ENCODE measurements at regions not wholly inside any gene's neighbourhood (a gene's known extent, or its start where the extent isn't known, plus 50 kb on each side); places are given as distances from the start of the nearest gene placed in this dataset.

GRCh38 chr14:84410344-84410743, 1119.6 kb upstream of the FLRT2 start (continued):
- TF ChIP-seq ZNF532 (CRISPR knock-in tag; IDR thresholded peaks at IDR 0.05; ENCODE audit: borderline replicate concordance): no peak
- no peak for TF ChIP-seq FOXP1 (CRISPR knock-in tag; IDR thresholded peaks at IDR 0.05; ENCODE audit: borderline replicate concordance)
- TF ChIP-seq ZNF219 (CRISPR knock-in tag; IDR thresholded peaks at IDR 0.05; ENCODE audit: borderline replicate concordance): no peak
- TF ChIP-seq TCF7 (CRISPR knock-in tag; IDR thresholded peaks at IDR 0.05; ENCODE audit: low read depth): no peak
- TF ChIP-seq MLX (CRISPR knock-in tag; IDR thresholded peaks at IDR 0.05): no peak
- TF ChIP-seq GTF2I (CRISPR knock-in tag; conservative IDR thresholded peaks at IDR 0.05): no peak
- TF ChIP-seq FOXK1 (CRISPR knock-in tag; IDR thresholded peaks at IDR 0.05): no peak
- TF ChIP-seq CBFB (CRISPR knock-in tag; IDR thresholded peaks at IDR 0.05; ENCODE audit: low read depth): no peak
- TF ChIP-seq SMAD4 (CRISPR knock-in tag; IDR thresholded peaks at IDR 0.05): no peak
- TF ChIP-seq, protein P1, sequence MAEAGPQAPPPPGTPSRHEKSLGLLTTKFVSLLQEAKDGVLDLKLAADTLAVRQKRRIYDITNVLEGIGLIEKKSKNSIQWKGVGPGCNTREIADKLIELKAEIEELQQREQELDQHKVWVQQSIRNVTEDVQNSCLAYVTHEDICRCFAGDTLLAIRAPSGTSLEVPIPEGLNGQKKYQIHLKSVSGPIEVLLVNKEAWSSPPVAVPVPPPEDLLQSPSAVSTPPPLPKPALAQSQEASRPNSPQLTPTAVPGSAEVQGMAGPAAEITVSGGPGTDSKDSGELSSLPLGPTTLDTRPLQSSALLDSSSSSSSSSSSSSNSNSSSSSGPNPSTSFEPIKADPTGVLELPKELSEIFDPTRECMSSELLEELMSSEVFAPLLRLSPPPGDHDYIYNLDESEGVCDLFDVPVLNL (CRISPR knock-in tag; IDR thresholded peaks at IDR 0.05; ENCODE audit: borderline replicate concordance, low read depth): no peak
- TF ChIP-seq ATF1 (CRISPR knock-in tag; IDR thresholded peaks at IDR 0.05): no peak
- TF ChIP-seq ZMAT4 (CRISPR knock-in tag; IDR thresholded peaks at IDR 0.05): no peak
- TF ChIP-seq, protein P2, sequence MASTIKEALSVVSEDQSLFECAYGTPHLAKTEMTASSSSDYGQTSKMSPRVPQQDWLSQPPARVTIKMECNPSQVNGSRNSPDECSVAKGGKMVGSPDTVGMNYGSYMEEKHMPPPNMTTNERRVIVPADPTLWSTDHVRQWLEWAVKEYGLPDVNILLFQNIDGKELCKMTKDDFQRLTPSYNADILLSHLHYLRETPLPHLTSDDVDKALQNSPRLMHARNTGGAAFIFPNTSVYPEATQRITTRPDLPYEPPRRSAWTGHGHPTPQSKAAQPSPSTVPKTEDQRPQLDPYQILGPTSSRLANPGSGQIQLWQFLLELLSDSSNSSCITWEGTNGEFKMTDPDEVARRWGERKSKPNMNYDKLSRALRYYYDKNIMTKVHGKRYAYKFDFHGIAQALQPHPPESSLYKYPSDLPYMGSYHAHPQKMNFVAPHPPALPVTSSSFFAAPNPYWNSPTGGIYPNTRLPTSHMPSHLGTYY (CRISPR knock-in tag; IDR thresholded peaks at IDR 0.05): no peak

GRCh38 chr14:84420221-84420620, 1109.7 kb upstream of the FLRT2 start:
- Mint-ChIP-seq H3K27ac (no peak overlapping the region), H3K27me3 (ENCODE audit: low read depth) (no peaks in the 10 kb centered on the region), H3K4me1 (peaks cover 8% of the 10 kb centered on the region), H3K36me3 (no peaks in the 10 kb centered on the region), H3K9me3 (no peaks in the 10 kb centered on the region), H3K4me3 (no peak overlapping the region)
- ATAC-seq (no peak), DNase-seq (ENCODE audit: low spot score) (no peak)
- CTCF ChIA-PET: no interaction called here
- no peak for TF ChIP-seq NFATC4 (CRISPR knock-in tag; IDR thresholded peaks at IDR 0.05)
- no peak for TF ChIP-seq ATF1 (CRISPR knock-in tag; IDR thresholded peaks at IDR 0.05)
- TF ChIP-seq MLX (CRISPR knock-in tag; IDR thresholded peaks at IDR 0.05): no peak
- TF ChIP-seq ZNF532 (CRISPR knock-in tag; IDR thresholded peaks at IDR 0.05; ENCODE audit: borderline replicate concordance): no peak
- POLR2A ChIA-PET: no interaction called here

Data from WTC11 (cell line).